NCI-H1930 (cell line): ENCODE measurements at regions not wholly inside any gene's neighbourhood (a gene's known extent, or its start where the extent isn't known, plus 50 kb on each side); places are given as distances from the start of the nearest gene placed in this dataset.

ENCODE experiments used
- DNase-seq, 2 experiments: peaks; one replicate each; lab custom pipeline; 2025; lab: John Stamatoyannopoulos, UW

GRCh38 chr15:37698679-37699078 is 235.8 kb upstream of the TMCO5A start:
- DNase-seq = no peak

GRCh38 chr15:37701230-37701629 is 233.2 kb upstream of the TMCO5A start:
- DNase-seq = no peak

GRCh38 chr15:37709669-37710068 is 224.8 kb upstream of the TMCO5A start:
- DNase-seq = peak; percentile 65 to 73

- DNase-seq = no peak
Observed at GRCh38 chr15:37715101-37715500, 219.3 kb upstream of the TMCO5A start.

GRCh38 chr15:37720267-37720666 is 214.2 kb upstream of the TMCO5A start:
- DNase-seq = no peak

- no peak for DNase-seq
Observed at GRCh38 chr15:37731146-37731746, 203.2 kb upstream of the TMCO5A start.

GRCh38 chr15:37733628-37734027 is 200.8 kb upstream of the TMCO5A start:
- DNase-seq = no peak

GRCh38 chr15:37740623-37741141 is 193.8 kb upstream of the TMCO5A start:
- no peak for DNase-seq

GRCh38 chr15:37743826-37744225 is 190.6 kb upstream of the TMCO5A start:
- no peak for DNase-seq

- no peak for DNase-seq
Observed at GRCh38 chr15:37744521-37744920, 189.9 kb upstream of the TMCO5A start.

- no peak for DNase-seq
Observed at GRCh38 chr15:37751401-37751800, 183.0 kb upstream of the TMCO5A start.

- DNase-seq = no peak
Observed at GRCh38 chr15:37756407-37756806, 178.0 kb upstream of the TMCO5A start.

GRCh38 chr15:37758412-37758811 is 176.0 kb upstream of the TMCO5A start:
- no peak for DNase-seq

GRCh38 chr15:37764733-37765191 is 169.7 kb upstream of the TMCO5A start:
- DNase-seq = no peak

- DNase-seq = no peak
Observed at GRCh38 chr15:37765786-37766185, 168.7 kb upstream of the TMCO5A start.

GRCh38 chr15:37767841-37768455 is 166.5 kb upstream of the TMCO5A start:
- no peak for DNase-seq

- no peak for DNase-seq
Observed at GRCh38 chr15:37771465-37771864, 163.0 kb upstream of the TMCO5A start.

GRCh38 chr15:37773111-37773860 is 161.2 kb upstream of the TMCO5A start:
- DNase-seq = no peak

GRCh38 chr15:37774961-37775360 is 159.5 kb upstream of the TMCO5A start:
- DNase-seq = no peak

GRCh38 chr15:37777006-37777405 is 157.4 kb upstream of the TMCO5A start:
- no peak for DNase-seq

- DNase-seq = no peak
Observed at GRCh38 chr15:37783290-37783689, 151.2 kb upstream of the TMCO5A start.

GRCh38 chr15:37788330-37788729 is 146.1 kb upstream of the TMCO5A start:
- DNase-seq = no peak

- DNase-seq = no peak
Observed at GRCh38 chr15:37788767-37789396, 145.6 kb upstream of the TMCO5A start.
